H9 (cell line): ENCODE measurements at regions not wholly inside any gene's neighbourhood (a gene's known extent, or its start where the extent isn't known, plus 50 kb on each side); places are given as distances from the start of the nearest gene placed in this dataset.

Source experiments
- DNase-seq: peaks from one replicate; pipeline ENCODE4 v3.0.0-alpha.2; 2017
- H2AFZ ChIP-seq: one replicate; pipeline ENCODE4 v1.6.1; 2013; ENCODE audit warnings: mild to moderate bottlenecking, low read length, control low read depth, moderate library complexity
- H2AK5ac ChIP-seq: 2 replicates; pipeline ENCODE4 v1.6.1; 2013; ENCODE audit warnings: low read length, control low read depth, mixed read lengths; ENCODE audit not compliant: insufficient read length
- H2BK120ac ChIP-seq: one replicate; pipeline ENCODE4 v1.6.1; 2013; ENCODE audit warnings: low read depth, mild to moderate bottlenecking, low read length, control low read depth, inconsistent platforms; ENCODE audit not compliant: poor library complexity, severe bottlenecking
- H2BK12ac ChIP-seq: 2 replicates; pipeline ENCODE4 v1.6.1; 2013; ENCODE audit warnings: low read length, control low read depth, mixed read lengths, low read depth; ENCODE audit not compliant: insufficient read length
- H2BK15ac ChIP-seq: 2 replicates; pipeline ENCODE4 v1.6.1; 2013; ENCODE audit warnings: low read depth, low read length, control low read depth
- H2BK20ac ChIP-seq: one replicate; pipeline ENCODE4 v1.6.1; 2013; ENCODE audit warnings: low read depth, mild to moderate bottlenecking, low read length, control low read depth, inconsistent platforms; ENCODE audit not compliant: poor library complexity, severe bottlenecking
- H2BK5ac ChIP-seq: 2 replicates; pipeline ENCODE4 v1.6.1; 2013; ENCODE audit warnings: low read length, control low read depth, mixed read lengths; ENCODE audit not compliant: insufficient read length
- H3K14ac ChIP-seq: 2 replicates; pipeline ENCODE4 v1.6.1; 2013; ENCODE audit warnings: low read length, control low read depth; ENCODE audit not compliant: insufficient read depth
- H3K18ac ChIP-seq: 2 replicates; pipeline ENCODE4 v1.6.1; 2013; ENCODE audit warnings: low read depth, mild to moderate bottlenecking, mixed read lengths, low read length, control low read depth; ENCODE audit not compliant: insufficient read length
- H3K23ac ChIP-seq: 2 replicates; pipeline ENCODE4 v1.6.1; 2013; ENCODE audit warnings: low read length, control low read depth, mixed read lengths, low read depth; ENCODE audit not compliant: insufficient read length
- H3K23me2 ChIP-seq: 2 replicates; pipeline ENCODE4 v1.6.1; 2013; ENCODE audit warnings: low read depth, mild to moderate bottlenecking, mixed read lengths, low read length, control low read depth; ENCODE audit not compliant: insufficient read length, poor library complexity, severe bottlenecking
- H3K27ac ChIP-seq: 2 replicates; pipeline ENCODE4 v1.5.1; 2013; ENCODE audit warnings: low read length, control low read depth, mixed read lengths, low read depth; ENCODE audit not compliant: insufficient read length
- H3K27me3 ChIP-seq: 2 replicates; pipeline ENCODE4 v1.6.1; 2013; ENCODE audit warnings: low read length, control low read depth, inconsistent platforms; ENCODE audit not compliant: insufficient read depth
- H3K4ac ChIP-seq: 2 replicates; pipeline ENCODE4 v1.6.1; 2013; ENCODE audit warnings: low read depth, mild to moderate bottlenecking, control low read depth, inconsistent platforms, low read length, moderate library complexity
- H3K4me1 ChIP-seq: 2 replicates; pipeline ENCODE4 v1.6.1; 2013; ENCODE audit warnings: low read length, control low read depth, inconsistent platforms; ENCODE audit not compliant: insufficient read depth
- H3K4me2 ChIP-seq: 2 replicates; pipeline ENCODE4 v1.6.1; 2013; ENCODE audit warnings: low read length, control low read depth, mixed read lengths; ENCODE audit not compliant: insufficient read length, insufficient read depth
- H3K56ac ChIP-seq: 2 replicates; pipeline ENCODE4 v1.6.1; 2013; ENCODE audit warnings: low read depth, mild to moderate bottlenecking, mixed read lengths, low read length, control low read depth; ENCODE audit not compliant: insufficient read length
- H3K79me1 ChIP-seq: 2 replicates; pipeline ENCODE4 v1.6.1; 2013; ENCODE audit warnings: low read depth, mild to moderate bottlenecking, moderate library complexity, low read length, control low read depth, inconsistent platforms; ENCODE audit not compliant: insufficient read depth, poor library complexity, severe bottlenecking
- H3K79me2 ChIP-seq: 2 replicates; pipeline ENCODE4 v1.6.1; 2013; ENCODE audit warnings: low read length, control low read depth, inconsistent platforms; ENCODE audit not compliant: insufficient read depth
- H3K9ac ChIP-seq: 2 replicates; pipeline ENCODE4 v1.6.1; 2013; ENCODE audit warnings: low read length, control low read depth, mixed read lengths; ENCODE audit not compliant: insufficient read length; ENCODE audit errors: extremely low read depth
- H3K9me3 ChIP-seq: one replicate; pipeline ENCODE4 v1.6.1; 2013; ENCODE audit warnings: low read depth, low read length, inconsistent platforms; ENCODE audit not compliant: control insufficient read depth
- H3T11ph ChIP-seq: one replicate; pipeline ENCODE4 v1.6.1; 2013; ENCODE audit warnings: mild to moderate bottlenecking, low read length, control low read depth, inconsistent platforms
- H4K20me1 ChIP-seq: one replicate; pipeline ENCODE4 v1.6.1; 2013; ENCODE audit not compliant: control insufficient read depth, insufficient read length, insufficient read depth
- H4K5ac ChIP-seq: 2 replicates; pipeline ENCODE4 v1.6.1; 2013; ENCODE audit warnings: low read depth, mild to moderate bottlenecking, mixed read lengths, low read length, control low read depth; ENCODE audit not compliant: insufficient read length
- H4K8ac ChIP-seq: replicated peaks from 2 replicates; pipeline ENCODE4 v1.6.1; 2013; ENCODE audit warnings: low read length, control low read depth, mixed read lengths, low read depth; ENCODE audit not compliant: insufficient read length
- H4K91ac ChIP-seq: 2 replicates; pipeline ENCODE4 v1.6.1; 2013; ENCODE audit warnings: low read depth, mild to moderate bottlenecking, moderate library complexity, mixed read lengths, low read length, control low read depth; ENCODE audit not compliant: insufficient read length
- H3K27ac Mint-ChIP-seq, 3 experiments: 2 replicates in 2 of 3; 3 replicates in 1 of 3; pipeline ENCODE4 v1.8.0; 2020 to 2021; ENCODE audit warnings: mixed read lengths in 3 of 3, mild to moderate bottlenecking in 1 of 3, moderate library complexity in 1 of 3
- H3K27me3 Mint-ChIP-seq: 2 replicates; pipeline ENCODE4 v1.8.0; 2021; ENCODE audit warnings: low read depth, mild to moderate bottlenecking, moderate library complexity, mixed read lengths
- H3K36me3 Mint-ChIP-seq, 3 experiments: 2 replicates in 2 of 3; 3 replicates in 1 of 3; pipeline ENCODE4 v1.8.0; 2020 to 2021; ENCODE audit warnings: low read depth in 3 of 3, mixed read lengths in 3 of 3; ENCODE audit not compliant: insufficient read depth in 1 of 3
- H3K4me1 Mint-ChIP-seq, 2 experiments: 2 replicates each; pipeline ENCODE4 v1.8.0; 2020; ENCODE audit warnings: mixed read lengths in 2 of 2
- H3K4me3 Mint-ChIP-seq, 2 experiments: 2 replicates in 1 of 2; 3 replicates in 1 of 2; pipeline ENCODE4 v1.8.0; 2020 to 2021; ENCODE audit warnings: mild to moderate bottlenecking in 2 of 2, mixed read lengths in 2 of 2, moderate library complexity in 1 of 2
- H3K9me3 Mint-ChIP-seq, 2 experiments: 2 replicates in 1 of 2; 3 replicates in 1 of 2; pipeline ENCODE4 v1.8.0; 2020; ENCODE audit warnings: mild to moderate bottlenecking in 2 of 2, mixed read lengths in 2 of 2, moderate library complexity in 1 of 2
- TF ChIP-seq, protein P1 (sequence below): fragments of 200-600 bp; sonication (generic); conservative IDR thresholded peaks from 3 replicates; pipeline ENCODE4 v1.8.0; 2021; ENCODE audit warnings: antibody characterized with exemption, mild to moderate bottlenecking

DNA sequence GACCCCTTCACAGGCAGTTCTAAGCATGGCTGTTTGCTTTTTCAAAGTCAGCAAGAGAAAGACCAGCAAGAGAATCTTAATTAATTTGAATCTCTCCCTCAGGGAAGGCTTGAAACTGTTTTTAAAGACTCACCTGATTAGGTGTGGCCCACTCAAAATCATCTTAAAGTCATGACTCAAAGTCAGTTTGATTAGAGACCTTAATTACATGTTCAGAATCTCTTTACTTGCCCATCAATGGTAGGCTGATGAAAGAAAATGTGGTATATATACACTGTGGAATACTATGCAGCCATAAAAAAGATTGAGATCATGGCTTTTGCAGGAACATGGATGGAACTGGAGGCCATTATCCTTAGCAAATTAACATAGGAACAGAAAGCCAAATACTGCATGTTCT, 247.5 kb upstream of the PRKX start:
- no peak overlapping the region for H4K5ac ChIP-seq
- no peak overlapping the region for H2BK5ac ChIP-seq
- H3K9ac ChIP-seq, result no peak overlapping the region
- no peak overlapping the region for H3K4me3 Mint-ChIP-seq
- H3K18ac ChIP-seq, result no peak overlapping the region
- peaks cover 20 to 22% of the 10 kb centered on the region in 2 experiments for H3K4me1 Mint-ChIP-seq
- H3K4ac ChIP-seq, result no peak overlapping the region
- peaks cover 7 to 10% (median 8%) of the 10 kb centered on the region in 3 experiments; a peak in 5 of 7 replicates for H3K36me3 Mint-ChIP-seq
- no peak overlapping the region for H3K14ac ChIP-seq
- H3T11ph ChIP-seq, result no peak overlapping the region
- H2BK20ac ChIP-seq, result no peak overlapping the region
- H2BK120ac ChIP-seq, result no peak overlapping the region
- no peak overlapping the region for H4K91ac ChIP-seq
- DNase-seq, result no peak
- no peak overlapping the region for H2BK12ac ChIP-seq
- no peak overlapping the region for H3K4me2 ChIP-seq
- H3K9me3 ChIP-seq, result no peaks in the 10 kb centered on the region
- H4K20me1 ChIP-seq, result no peaks in the 10 kb centered on the region
- H3K4me1 ChIP-seq, result peaks cover 5% of the 10 kb centered on the region; the same call in 1 of the 2 replicates
- TF ChIP-seq, protein P1, sequence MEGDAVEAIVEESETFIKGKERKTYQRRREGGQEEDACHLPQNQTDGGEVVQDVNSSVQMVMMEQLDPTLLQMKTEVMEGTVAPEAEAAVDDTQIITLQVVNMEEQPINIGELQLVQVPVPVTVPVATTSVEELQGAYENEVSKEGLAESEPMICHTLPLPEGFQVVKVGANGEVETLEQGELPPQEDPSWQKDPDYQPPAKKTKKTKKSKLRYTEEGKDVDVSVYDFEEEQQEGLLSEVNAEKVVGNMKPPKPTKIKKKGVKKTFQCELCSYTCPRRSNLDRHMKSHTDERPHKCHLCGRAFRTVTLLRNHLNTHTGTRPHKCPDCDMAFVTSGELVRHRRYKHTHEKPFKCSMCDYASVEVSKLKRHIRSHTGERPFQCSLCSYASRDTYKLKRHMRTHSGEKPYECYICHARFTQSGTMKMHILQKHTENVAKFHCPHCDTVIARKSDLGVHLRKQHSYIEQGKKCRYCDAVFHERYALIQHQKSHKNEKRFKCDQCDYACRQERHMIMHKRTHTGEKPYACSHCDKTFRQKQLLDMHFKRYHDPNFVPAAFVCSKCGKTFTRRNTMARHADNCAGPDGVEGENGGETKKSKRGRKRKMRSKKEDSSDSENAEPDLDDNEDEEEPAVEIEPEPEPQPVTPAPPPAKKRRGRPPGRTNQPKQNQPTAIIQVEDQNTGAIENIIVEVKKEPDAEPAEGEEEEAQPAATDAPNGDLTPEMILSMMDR, result no peak
- no peaks in the 10 kb centered on the region for H3K23me2 ChIP-seq
- H3K27ac ChIP-seq, result no peak overlapping the region
- H3K9me3 Mint-ChIP-seq, result peaks cover 8 to 10% of the 10 kb centered on the region in 2 experiments
- no peak overlapping the region for H3K23ac ChIP-seq
- H2AK5ac ChIP-seq, result no peak overlapping the region
- no peak overlapping the region for H2AFZ ChIP-seq
- no peaks in the 10 kb centered on the region; the same call in 1 of the 2 replicates for H3K27me3 Mint-ChIP-seq
- no peaks in the 10 kb centered on the region for H3K79me1 ChIP-seq
- H3K27me3 ChIP-seq, result no peaks in the 10 kb centered on the region
- no peak overlapping the region for H3K56ac ChIP-seq
- H3K79me2 ChIP-seq, result no peaks in the 10 kb centered on the region
- no peak overlapping the region for H3K27ac Mint-ChIP-seq
- no peak overlapping the region for H4K8ac ChIP-seq
- no peak overlapping the region for H2BK15ac ChIP-seq
